GM08714 (cell line): ENCODE measurements at regions not wholly inside any gene's neighbourhood (a gene's known extent, or its start where the extent isn't known, plus 50 kb on each side); places are given as distances from the start of the nearest gene placed in this dataset.
"Not testable (repeated sequence)": the region's sequence is repeated elsewhere in the genome, so short reads cannot be mapped to it uniquely, and the experiment has no call there.

Source experiments
- H3K4me3 ChIP-seq: fragments of 200-500 bp; sonication (Bioruptor generic); 2 replicates; pipeline ENCODE4 v1.5.1; 2014; ENCODE audit warnings: mild to moderate bottlenecking, low read length, inconsistent platforms
- ZNF274 ChIP-seq: IDR thresholded peaks from 2 replicates; pipeline ENCODE4 v1.6.1; 2012; ENCODE audit warnings: mild to moderate bottlenecking, low read depth, low read length

- TF ChIP-seq ZNF274 = no peak
- no peak overlapping the region for H3K4me3 ChIP-seq
Observed at GRCh38 chr13:94811753-94812152, 99.4 kb upstream of the SOX21 start.

- no peak overlapping the region for H3K4me3 ChIP-seq
- TF ChIP-seq ZNF274 = no peak
Observed at GRCh38 chr13:94800423-94800822, 88.1 kb upstream of the SOX21 start.

GRCh38 chr13:94799299-94799698 lies 87.0 kb upstream of the SOX21 start:
- TF ChIP-seq ZNF274 = no peak
- H3K4me3 ChIP-seq = no peak overlapping the region

GRCh38 chr13:94798738-94799137 lies 86.4 kb upstream of the SOX21 start:
- H3K4me3 ChIP-seq = no peak overlapping the region
- TF ChIP-seq ZNF274 = no peak

GRCh38 chr13:94795292-94795691 lies 82.9 kb upstream of the SOX21 start:
- H3K4me3 ChIP-seq = no peak overlapping the region
- no peak for TF ChIP-seq ZNF274

- not testable (repeated sequence) for H3K4me3 ChIP-seq
Observed at GRCh38 chr13:94786246-94786645, 73.9 kb upstream of the SOX21 start.

- no peak for TF ChIP-seq ZNF274
- H3K4me3 ChIP-seq = no peak overlapping the region
Observed at GRCh38 chr13:94784066-94784465, 71.7 kb upstream of the SOX21 start.

GRCh38 chr13:94783489-94783888 lies 71.1 kb upstream of the SOX21 start:
- no peak overlapping the region for H3K4me3 ChIP-seq
- TF ChIP-seq ZNF274 = no peak

- no peak overlapping the region for H3K4me3 ChIP-seq
- no peak for TF ChIP-seq ZNF274
Observed at GRCh38 chr13:94780421-94780820, 68.1 kb upstream of the SOX21 start.

- H3K4me3 ChIP-seq = no peak overlapping the region
- TF ChIP-seq ZNF274 = no peak
Observed at GRCh38 chr13:94778986-94779385, 66.6 kb upstream of the SOX21 start.

- no peak overlapping the region for H3K4me3 ChIP-seq
- no peak for TF ChIP-seq ZNF274
Observed at GRCh38 chr13:94778585-94778984, 66.2 kb upstream of the SOX21 start.

- TF ChIP-seq ZNF274 = no peak
Observed at GRCh38 chr13:94776956-94777355, 64.6 kb upstream of the SOX21 start.

GRCh38 chr13:94776300-94776699 lies 64.0 kb upstream of the SOX21 start:
- H3K4me3 ChIP-seq = no peak overlapping the region
- TF ChIP-seq ZNF274 = no peak

More at GRCh38 chr13:94776956-94777355, 64.6 kb upstream of the SOX21 start:
- H3K4me3 ChIP-seq = no peak overlapping the region

- no peak for TF ChIP-seq ZNF274
- H3K4me3 ChIP-seq = no peak overlapping the region
Observed at GRCh38 chr13:94765814-94766213, 53.5 kb upstream of the SOX21 start.

GRCh38 chr13:94764576-94765321 lies 52.4 kb upstream of the SOX21 start:
- TF ChIP-seq ZNF274 = no peak
- H3K4me3 ChIP-seq = no peak overlapping the region
